Coronary artery (tissue), 2 donors: ENCODE measurements at regions not wholly inside any gene's neighbourhood (a gene's known extent, or its start where the extent isn't known, plus 50 kb on each side); places are given as distances from the start of the nearest gene placed in this dataset.

Experiments
- DNase-seq: peaks from one replicate; pipeline ENCODE4 v3.0.0-alpha.2; 2017; ENCODE audit warnings: low spot score
- H3K27ac ChIP-seq, 2 donors: fragments of 200-600 bp; sonication (generic); one replicate each; pipeline ENCODE4 v1.5.1; 2016 to 2019
- H3K4me3 ChIP-seq: fragments of 200-600 bp; sonication (generic); 2 replicates; pipeline ENCODE4 v1.5.1; 2016; ENCODE audit warnings: mild to moderate bottlenecking, moderate library complexity
- TF ChIP-seq, protein P1 (sequence below): fragments of 200-600 bp; sonication (generic); IDR thresholded peaks from one replicate; pipeline ENCODE4 v1.5.1; 2019; ENCODE audit warnings: antibody characterized with exemption

DNA sequence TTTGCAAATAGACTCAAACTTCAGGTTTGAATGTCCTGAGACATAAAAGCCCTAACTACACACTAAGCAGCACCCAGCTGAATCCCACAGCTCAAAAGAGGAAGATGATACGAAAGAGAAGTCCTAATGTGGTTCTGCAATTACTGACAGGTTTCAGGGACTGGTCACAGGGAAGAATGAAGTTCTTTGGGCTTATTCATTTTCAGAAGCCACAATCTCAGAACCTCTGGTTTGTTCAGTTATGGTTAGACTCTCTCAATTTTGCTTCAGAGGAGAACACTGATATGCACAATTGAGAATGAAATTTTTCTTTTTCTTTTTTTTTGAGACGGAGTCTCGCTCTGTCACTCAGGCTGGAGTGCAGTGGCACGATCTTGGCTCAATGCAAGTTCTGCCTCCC is 94.6 kb upstream of the FAM180A start:
- DNase-seq: no peak

DNA sequence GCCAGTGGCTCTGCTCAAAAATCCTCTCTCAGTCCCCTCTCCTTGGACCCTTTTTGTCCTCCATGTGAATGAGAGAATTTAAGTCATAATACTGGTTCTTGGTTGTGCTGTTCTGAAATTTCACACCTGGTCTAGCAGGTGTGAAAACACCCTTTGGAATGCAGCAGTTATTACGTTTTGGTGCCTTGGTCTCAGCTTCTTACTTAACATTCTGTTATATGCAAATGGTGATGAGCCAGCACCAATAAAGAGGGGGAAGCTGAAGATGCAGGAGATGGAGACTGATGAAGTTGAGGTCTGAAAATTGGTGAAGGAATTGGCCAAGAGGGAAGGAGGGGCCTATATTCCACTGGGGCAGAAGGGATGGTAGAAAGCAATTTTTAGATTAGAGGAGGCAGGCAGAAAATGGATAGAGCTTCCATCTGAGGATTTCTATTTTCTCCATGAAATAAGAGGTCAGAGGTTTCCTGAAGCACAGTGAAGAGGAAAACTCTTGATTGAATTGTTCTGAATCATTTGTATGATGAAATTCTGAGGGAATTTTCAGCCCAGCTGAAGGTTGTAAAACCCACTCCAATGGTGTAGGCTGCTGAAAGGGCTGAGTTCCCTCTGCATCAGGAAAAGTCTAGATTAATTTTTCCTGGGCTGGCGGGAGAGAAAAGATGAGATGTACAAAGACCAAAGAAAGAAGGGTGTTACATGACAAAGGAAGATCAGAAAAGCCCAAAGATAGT is 94.0 kb upstream of the FAM180A start:
- Histone ChIP-seq H3K4me3 (no peak overlapping the region), H3K27ac (no peak overlapping the region)
- no peak for DNase-seq
- TF ChIP-seq, protein P1, sequence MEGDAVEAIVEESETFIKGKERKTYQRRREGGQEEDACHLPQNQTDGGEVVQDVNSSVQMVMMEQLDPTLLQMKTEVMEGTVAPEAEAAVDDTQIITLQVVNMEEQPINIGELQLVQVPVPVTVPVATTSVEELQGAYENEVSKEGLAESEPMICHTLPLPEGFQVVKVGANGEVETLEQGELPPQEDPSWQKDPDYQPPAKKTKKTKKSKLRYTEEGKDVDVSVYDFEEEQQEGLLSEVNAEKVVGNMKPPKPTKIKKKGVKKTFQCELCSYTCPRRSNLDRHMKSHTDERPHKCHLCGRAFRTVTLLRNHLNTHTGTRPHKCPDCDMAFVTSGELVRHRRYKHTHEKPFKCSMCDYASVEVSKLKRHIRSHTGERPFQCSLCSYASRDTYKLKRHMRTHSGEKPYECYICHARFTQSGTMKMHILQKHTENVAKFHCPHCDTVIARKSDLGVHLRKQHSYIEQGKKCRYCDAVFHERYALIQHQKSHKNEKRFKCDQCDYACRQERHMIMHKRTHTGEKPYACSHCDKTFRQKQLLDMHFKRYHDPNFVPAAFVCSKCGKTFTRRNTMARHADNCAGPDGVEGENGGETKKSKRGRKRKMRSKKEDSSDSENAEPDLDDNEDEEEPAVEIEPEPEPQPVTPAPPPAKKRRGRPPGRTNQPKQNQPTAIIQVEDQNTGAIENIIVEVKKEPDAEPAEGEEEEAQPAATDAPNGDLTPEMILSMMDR: no peak

More for the DNA sequence above, 94.6 kb upstream of the FAM180A start:
- Histone ChIP-seq H3K27ac (no peak overlapping the region), H3K4me3 (no peak overlapping the region)
- TF ChIP-seq, protein P1: no peak

DNA sequence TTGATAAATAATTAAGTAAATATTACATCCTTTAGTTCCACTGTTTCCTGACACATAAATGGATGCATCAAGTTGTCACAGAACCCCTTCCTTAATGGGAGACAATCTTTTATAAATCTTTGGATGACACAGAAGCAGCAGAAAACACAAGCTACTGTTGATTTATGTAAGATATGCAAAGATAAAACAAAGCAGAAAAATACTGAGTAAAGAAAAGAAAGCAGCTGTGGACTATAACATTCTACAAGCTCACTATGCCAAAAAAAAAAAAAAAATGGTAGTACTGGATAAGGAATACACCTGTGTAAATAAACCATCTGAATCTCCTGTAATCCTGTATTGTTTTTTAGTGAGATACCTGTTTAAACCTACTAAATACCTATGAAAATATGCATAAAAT is 92.0 kb upstream of the FAM180A start:
- no peak overlapping the region for H3K4me3 ChIP-seq
- TF ChIP-seq, protein P1: no peak
- no peak overlapping the region for H3K27ac ChIP-seq
- no peak for DNase-seq

DNA sequence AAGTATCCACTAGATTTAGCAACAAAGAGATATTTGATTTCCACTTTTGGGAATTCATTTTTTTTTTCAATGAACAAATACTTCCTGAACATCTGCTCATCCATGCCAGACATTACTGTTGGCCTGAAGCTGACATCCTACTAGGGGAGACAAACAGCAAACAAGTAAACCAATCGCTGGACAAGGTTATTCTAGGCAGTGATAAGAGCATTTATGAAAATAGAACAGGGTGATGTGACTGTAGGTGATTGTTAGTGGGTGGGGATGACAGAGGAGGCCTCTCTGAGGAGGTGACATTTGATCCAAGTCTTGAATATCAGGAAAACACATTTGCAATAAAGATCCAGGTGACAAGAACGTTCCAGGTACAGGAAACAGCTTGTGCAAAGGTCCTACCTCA is 89.1 kb upstream of the FAM180A start:
- TF ChIP-seq, protein P1: no peak
- DNase-seq: peak; percentile 11
- Histone ChIP-seq H3K27ac (no peak overlapping the region), H3K4me3 (no peak overlapping the region)

DNA sequence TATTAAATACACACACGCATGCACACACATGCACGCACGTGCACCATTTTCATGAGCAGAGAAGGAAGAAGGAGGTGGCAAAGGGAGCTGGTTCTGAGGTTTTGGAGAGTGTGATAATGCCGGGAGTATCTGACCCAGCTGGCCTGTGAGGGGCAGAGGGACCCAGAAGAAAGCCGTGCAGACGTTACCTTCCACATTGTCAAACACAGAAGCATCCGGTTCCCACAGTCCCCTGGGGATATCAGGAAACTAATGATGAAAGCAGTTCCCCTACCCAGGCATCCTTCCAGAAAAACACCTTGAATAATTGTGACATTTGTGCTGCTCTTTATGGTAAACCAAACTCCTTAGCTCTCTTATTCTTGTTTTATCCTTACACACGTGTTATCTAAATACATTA is 85.7 kb upstream of the FAM180A start:
- H3K4me3 ChIP-seq: no peak overlapping the region
- no peak overlapping the region for H3K27ac ChIP-seq
- peak; percentile 17 for DNase-seq
- TF ChIP-seq, protein P1: no peak

DNA sequence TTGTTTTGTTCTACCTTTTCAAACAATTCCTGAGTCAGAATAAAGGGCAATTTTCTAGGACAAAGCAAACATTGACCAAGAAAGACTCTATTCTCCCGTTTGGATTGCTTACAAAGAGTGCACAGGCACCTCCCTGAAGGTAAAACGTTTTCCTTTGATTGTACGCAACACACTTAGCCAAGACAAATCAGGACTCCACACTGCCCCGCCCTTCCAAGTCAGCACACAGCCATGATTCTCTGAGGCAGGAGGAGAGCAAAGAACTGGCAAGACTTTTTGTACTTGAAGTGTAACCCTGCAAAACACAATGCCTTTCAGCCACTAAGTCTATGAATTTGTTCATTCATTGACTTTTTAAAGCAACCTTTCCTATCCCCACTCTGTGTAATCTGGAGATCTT is 85.0 kb upstream of the FAM180A start:
- H3K4me3 ChIP-seq: no peak overlapping the region
- TF ChIP-seq, protein P1: no peak
- H3K27ac ChIP-seq: no peak overlapping the region
- DNase-seq: peak; percentile 35

DNA sequence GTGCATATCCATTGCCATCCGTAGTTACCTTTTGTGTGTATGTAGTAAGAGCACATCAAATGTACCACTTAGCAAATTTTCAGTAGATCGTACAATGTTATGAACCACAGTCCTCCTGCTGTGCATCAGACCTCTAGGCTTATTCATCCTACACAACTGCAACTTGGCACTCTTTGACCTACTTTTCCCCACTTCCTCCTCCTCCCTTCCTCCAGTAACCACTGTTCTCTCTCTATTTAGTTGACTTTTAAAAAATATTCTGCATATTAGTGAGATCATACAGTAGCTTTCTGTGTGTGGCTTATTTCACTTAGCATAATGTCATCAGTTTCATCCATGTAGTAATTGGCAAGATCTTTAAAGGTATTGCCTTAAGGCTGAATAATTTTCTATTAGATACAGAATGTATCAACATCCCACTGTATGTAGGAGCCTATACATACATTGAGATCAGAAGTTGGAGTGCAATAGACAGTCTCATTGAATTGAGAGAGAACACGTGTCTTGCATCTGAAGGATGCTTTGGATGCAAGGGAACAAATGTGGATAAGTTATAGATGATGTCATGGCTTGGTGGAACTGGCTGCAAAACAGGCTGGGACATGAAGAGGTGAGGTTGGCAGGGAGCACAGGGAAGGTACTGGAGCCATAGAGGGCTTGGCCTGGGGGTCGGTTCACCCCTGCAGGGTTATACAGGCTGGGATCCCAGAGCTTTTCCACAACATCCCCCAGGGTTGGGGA is 83.0 kb upstream of the FAM180A start:
- peak; percentile 19 for DNase-seq
- H3K4me3 ChIP-seq: no peak overlapping the region
- H3K27ac ChIP-seq: no peak overlapping the region
- TF ChIP-seq, protein P1: no peak
